ENCODE measurements at regions not wholly inside any gene's neighbourhood (a gene's known extent, or its start where the extent isn't known, plus 50 kb on each side); places are given as distances from the start of the nearest gene placed in this dataset.
A peak's percentile ranks its signal among the peaks of the same experiment; 100 is the strongest.

GRCh38 chr1:163774978-163775620 lies 453.3 kb downstream of the NUF2 start:
- Mint-ChIP-seq H3K9me3 (peaks cover 5 to 26% (median 15%) of the 10 kb centered on the region in 5 donors), H3K4me3 (no peak overlapping the region), H3K4me1 (no peaks in the 10 kb centered on the region), H3K36me3 (no peaks in the 10 kb centered on the region), H3K27ac (peak overlapping the region in 1 of 8 donors; percentile 0), H3K27me3 (no peaks in the 10 kb centered on the region)
- H3K27me3 ChIP-seq (ENCODE audit: insufficient read depth, low read length, poor library complexity, severe bottlenecking), result no peaks in the 10 kb centered on the region
- no peak for DNase-seq
- CTCF ChIA-PET, result no interaction called here
- H3K36me3 ChIP-seq (ENCODE audit: insufficient read depth, low read length), result no peaks in the 10 kb centered on the region
- no peak overlapping the region for H3K27ac ChIP-seq (ENCODE audit: low read depth, low read length)
- no peak overlapping the region for H3K4me3 ChIP-seq (ENCODE audit: low read length)
- POLR2A ChIA-PET, result no interaction called here
- no peaks in the 10 kb centered on the region for H3K9me3 ChIP-seq (ENCODE audit: low read length)
- H3K4me1 ChIP-seq (ENCODE audit: insufficient read depth, low read length), result no peaks in the 10 kb centered on the region

- H3K4me1 Mint-ChIP-seq, result no peaks in the 10 kb centered on the region
- CTCF ChIA-PET, result no interaction called here
Observed at GRCh38 chr1:163777205-163777604, 455.5 kb downstream of the NUF2 start.

DNA sequence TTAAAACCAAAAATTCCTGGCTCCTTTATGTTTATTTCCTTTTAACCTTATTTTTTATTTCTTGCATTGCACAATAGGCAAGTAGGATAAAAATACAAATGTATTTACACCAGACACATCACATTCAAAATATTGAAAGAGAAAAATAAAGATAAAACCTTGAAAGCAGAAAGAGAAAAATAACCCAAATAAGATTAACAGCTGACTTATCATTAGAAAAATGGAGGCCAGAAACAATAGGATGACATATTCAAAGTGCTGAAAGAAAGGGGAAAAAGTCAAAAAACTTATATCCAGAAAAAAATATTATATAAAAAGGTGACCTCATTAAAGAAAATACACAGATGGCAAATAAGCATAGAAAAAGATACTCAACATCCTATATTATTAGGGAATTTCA lies 459.4 kb downstream of the NUF2 start:
- POLR2A ChIA-PET, result no interaction called here
- Histone ChIP-seq H3K9me3 (ENCODE audit: low read length) (no peaks in the 10 kb centered on the region), H3K27ac (ENCODE audit: low read depth, low read length) (no peak overlapping the region), H3K27me3 (ENCODE audit: insufficient read depth, low read length, poor library complexity, severe bottlenecking) (no peaks in the 10 kb centered on the region), H3K36me3 (ENCODE audit: insufficient read depth, low read length) (no peaks in the 10 kb centered on the region), H3K4me3 (ENCODE audit: low read length) (no peak overlapping the region), H3K4me1 (ENCODE audit: insufficient read depth, low read length) (no peaks in the 10 kb centered on the region)
- no peak for DNase-seq
- CTCF ChIA-PET, result no interaction called here
- H3K27ac Mint-ChIP-seq, result no peak overlapping the region
- no peak overlapping the region for H3K4me3 Mint-ChIP-seq
- peaks cover 3 to 27% (median 6%) of the 10 kb centered on the region in 5 donors for H3K9me3 Mint-ChIP-seq
- no peaks in the 10 kb centered on the region for H3K36me3 Mint-ChIP-seq
- H3K27me3 Mint-ChIP-seq, result no peaks in the 10 kb centered on the region
- H3K4me1 Mint-ChIP-seq, result no peaks in the 10 kb centered on the region

More at GRCh38 chr1:163777205-163777604, 455.5 kb downstream of the NUF2 start:
- H3K4me1 ChIP-seq (ENCODE audit: insufficient read depth, low read length), result no peaks in the 10 kb centered on the region
- POLR2A ChIA-PET, result no interaction called here
- H3K36me3 ChIP-seq (ENCODE audit: insufficient read depth, low read length), result no peaks in the 10 kb centered on the region
- H3K9me3 ChIP-seq (ENCODE audit: low read length), result no peaks in the 10 kb centered on the region
- H3K27ac ChIP-seq (ENCODE audit: low read depth, low read length), result no peak overlapping the region
- no peaks in the 10 kb centered on the region for H3K27me3 Mint-ChIP-seq
- no peak overlapping the region for H3K4me3 Mint-ChIP-seq
- no peaks in the 10 kb centered on the region for H3K27me3 ChIP-seq (ENCODE audit: insufficient read depth, low read length, poor library complexity, severe bottlenecking)
- H3K4me3 ChIP-seq (ENCODE audit: low read length), result no peak overlapping the region
- no peaks in the 10 kb centered on the region for H3K36me3 Mint-ChIP-seq
- H3K9me3 Mint-ChIP-seq, result peaks cover 5 to 30% (median 18%) of the 10 kb centered on the region in 5 donors
- H3K27ac Mint-ChIP-seq, result no peak overlapping the region
- no peak for DNase-seq

DNA sequence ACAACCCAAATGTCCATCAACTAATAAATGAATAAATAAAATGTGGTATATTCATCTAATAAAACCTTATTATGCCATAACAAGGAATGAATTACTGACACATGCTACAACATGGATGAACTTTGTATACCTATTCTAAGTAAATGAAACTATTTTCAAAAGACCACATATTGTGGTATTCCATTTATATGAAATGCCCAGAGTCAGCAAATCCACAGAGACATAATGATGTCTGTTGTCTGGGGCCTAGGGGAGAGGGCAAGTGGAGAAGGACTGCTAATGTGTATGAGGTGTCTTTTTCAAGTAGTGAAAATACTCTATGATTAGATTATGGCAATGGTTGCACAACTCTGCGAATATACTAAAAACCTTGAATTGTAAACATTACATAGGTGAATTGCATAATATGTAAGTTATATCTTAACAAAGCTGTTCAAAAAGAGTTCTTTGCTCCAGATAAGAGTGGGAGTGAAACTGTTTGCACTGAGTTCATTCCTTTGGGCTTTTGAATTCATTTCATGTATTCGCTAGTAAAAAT lies 464.2 kb downstream of the NUF2 start:
- no peaks in the 10 kb centered on the region for H3K36me3 ChIP-seq (ENCODE audit: insufficient read depth, low read length)
- H3K27me3 Mint-ChIP-seq, result no peaks in the 10 kb centered on the region
- ChIA-PET CTCF (no interaction called here), POLR2A (no interaction called here)
- no peak overlapping the region for H3K4me3 ChIP-seq (ENCODE audit: low read length)
- H3K9me3 ChIP-seq (ENCODE audit: low read length), result no peaks in the 10 kb centered on the region
- no peak overlapping the region for H3K27ac Mint-ChIP-seq
- no peak overlapping the region for H3K4me3 Mint-ChIP-seq
- no peaks in the 10 kb centered on the region for H3K4me1 Mint-ChIP-seq
- no peak overlapping the region for H3K27ac ChIP-seq (ENCODE audit: low read depth, low read length)
- no peaks in the 10 kb centered on the region for H3K4me1 ChIP-seq (ENCODE audit: insufficient read depth, low read length)
- DNase-seq, result no peak
- no peaks in the 10 kb centered on the region for H3K36me3 Mint-ChIP-seq
- H3K27me3 ChIP-seq (ENCODE audit: insufficient read depth, low read length, poor library complexity, severe bottlenecking), result no peaks in the 10 kb centered on the region
- H3K9me3 Mint-ChIP-seq, result peaks cover 3 to 12% (median 7%) of the 10 kb centered on the region in 5 donors

- peaks cover 4 to 15% (median 9%) of the 10 kb centered on the region in 5 donors for H3K9me3 Mint-ChIP-seq
- no peaks in the 10 kb centered on the region for H3K36me3 Mint-ChIP-seq
- H3K4me3 Mint-ChIP-seq, result no peak overlapping the region
- DNase-seq, result no peak
- CTCF ChIA-PET, result no interaction called here
- H3K4me1 ChIP-seq (ENCODE audit: insufficient read depth, low read length), result no peaks in the 10 kb centered on the region
- POLR2A ChIA-PET, result no interaction called here
- no peaks in the 10 kb centered on the region for H3K9me3 ChIP-seq (ENCODE audit: low read length)
- no peaks in the 10 kb centered on the region for H3K27me3 ChIP-seq (ENCODE audit: insufficient read depth, low read length, poor library complexity, severe bottlenecking)
- H3K4me1 Mint-ChIP-seq, result no peaks in the 10 kb centered on the region
- H3K27ac Mint-ChIP-seq, result no peak overlapping the region
- H3K27me3 Mint-ChIP-seq, result no peaks in the 10 kb centered on the region
- H3K36me3 ChIP-seq (ENCODE audit: insufficient read depth, low read length), result no peaks in the 10 kb centered on the region
- H3K27ac ChIP-seq (ENCODE audit: low read depth, low read length), result no peak overlapping the region
- no peak overlapping the region for H3K4me3 ChIP-seq (ENCODE audit: low read length)
Observed at GRCh38 chr1:163789911-163790310, 468.2 kb downstream of the NUF2 start.

GRCh38 chr1:163794551-163794950 lies 472.8 kb downstream of the NUF2 start:
- no peaks in the 10 kb centered on the region for H3K9me3 ChIP-seq (ENCODE audit: low read length)
- H3K27me3 ChIP-seq (ENCODE audit: insufficient read depth, low read length, poor library complexity, severe bottlenecking), result no peaks in the 10 kb centered on the region
- H3K4me1 Mint-ChIP-seq, result no peaks in the 10 kb centered on the region
- no peaks in the 10 kb centered on the region for H3K27me3 Mint-ChIP-seq
- H3K36me3 Mint-ChIP-seq, result no peaks in the 10 kb centered on the region
- no peak for DNase-seq
- CTCF ChIA-PET, result no interaction called here
- no peak overlapping the region for H3K27ac Mint-ChIP-seq
- POLR2A ChIA-PET, result no interaction called here
- H3K4me3 Mint-ChIP-seq, result no peak overlapping the region
- peaks cover 6 to 18% (median 8%) of the 10 kb centered on the region in 5 donors for H3K9me3 Mint-ChIP-seq
- H3K36me3 ChIP-seq (ENCODE audit: insufficient read depth, low read length), result no peaks in the 10 kb centered on the region
- H3K4me3 ChIP-seq (ENCODE audit: low read length), result no peak overlapping the region
- no peaks in the 10 kb centered on the region for H3K4me1 ChIP-seq (ENCODE audit: insufficient read depth, low read length)
- no peak overlapping the region for H3K27ac ChIP-seq (ENCODE audit: low read depth, low read length)

GRCh38 chr1:163796394-163796821 lies 474.7 kb downstream of the NUF2 start:
- Mint-ChIP-seq H3K4me3 (no peak overlapping the region), H3K27me3 (no peaks in the 10 kb centered on the region), H3K9me3 (peaks cover 6 to 20% (median 9%) of the 10 kb centered on the region in 5 donors), H3K4me1 (no peaks in the 10 kb centered on the region), H3K36me3 (no peaks in the 10 kb centered on the region), H3K27ac (no peak overlapping the region)
- POLR2A ChIA-PET, result no interaction called here
- no peaks in the 10 kb centered on the region for H3K4me1 ChIP-seq (ENCODE audit: insufficient read depth, low read length)
- CTCF ChIA-PET, result no interaction called here
- no peaks in the 10 kb centered on the region for H3K9me3 ChIP-seq (ENCODE audit: low read length)
- no peaks in the 10 kb centered on the region for H3K36me3 ChIP-seq (ENCODE audit: insufficient read depth, low read length)
- H3K27ac ChIP-seq (ENCODE audit: low read depth, low read length), result no peak overlapping the region
- DNase-seq, result no peak
- no peaks in the 10 kb centered on the region for H3K27me3 ChIP-seq (ENCODE audit: insufficient read depth, low read length, poor library complexity, severe bottlenecking)
- no peak overlapping the region for H3K4me3 ChIP-seq (ENCODE audit: low read length)

GRCh38 chr1:163797816-163798215 lies 476.1 kb downstream of the NUF2 start:
- Histone ChIP-seq H3K27me3 (ENCODE audit: insufficient read depth, low read length, poor library complexity, severe bottlenecking) (no peaks in the 10 kb centered on the region), H3K4me3 (ENCODE audit: low read length) (no peak overlapping the region), H3K9me3 (ENCODE audit: low read length) (no peaks in the 10 kb centered on the region), H3K4me1 (ENCODE audit: insufficient read depth, low read length) (no peaks in the 10 kb centered on the region), H3K27ac (ENCODE audit: low read depth, low read length) (no peak overlapping the region), H3K36me3 (ENCODE audit: insufficient read depth, low read length) (no peaks in the 10 kb centered on the region)
- ChIA-PET POLR2A (no interaction called here), CTCF (no interaction called here)
- Mint-ChIP-seq H3K36me3 (no peaks in the 10 kb centered on the region), H3K27ac (no peak overlapping the region), H3K4me3 (no peak overlapping the region), H3K27me3 (no peaks in the 10 kb centered on the region), H3K4me1 (no peaks in the 10 kb centered on the region), H3K9me3 (peaks cover 2 to 22% (median 8%) of the 10 kb centered on the region in 5 donors)
- DNase-seq, result no peak

All from CD8-positive, alpha-beta memory T cell (primary cell).